Right lobe of liver (tissue), 4 donors: ENCODE measurements at regions not wholly inside any gene's neighbourhood (a gene's known extent, or its start where the extent isn't known, plus 50 kb on each side); places are given as distances from the start of the nearest gene placed in this dataset.

ENCODE experiments used
- POLR2A ChIP-seq: fragments of 450-650 bp; IDR thresholded peaks from one replicate; pipeline ENCODE4 v1.6.1; 2017; ENCODE audit warnings: antibody characterized with exemption, mild to moderate bottlenecking
- TF ChIP-seq, protein P1 (sequence below), 4 donors: fragments of 200-600 bp in 3 of 4; fragments of 450-650 bp in 1 of 4; IDR thresholded peaks; one replicate each; pipeline versions ENCODE4 v1.5.1 to v1.8.0; 2016 to 2022; ENCODE audit warnings: antibody characterized with exemption in 4 of 4, mild to moderate bottlenecking in 2 of 4
- donor health status: DM: no; HTN: no; CAD: no.
- donor health status: DM: no; HTN: no; CAD: no.
- donor health status: DM: no; HTN: yes; CAD: no.

DNA sequence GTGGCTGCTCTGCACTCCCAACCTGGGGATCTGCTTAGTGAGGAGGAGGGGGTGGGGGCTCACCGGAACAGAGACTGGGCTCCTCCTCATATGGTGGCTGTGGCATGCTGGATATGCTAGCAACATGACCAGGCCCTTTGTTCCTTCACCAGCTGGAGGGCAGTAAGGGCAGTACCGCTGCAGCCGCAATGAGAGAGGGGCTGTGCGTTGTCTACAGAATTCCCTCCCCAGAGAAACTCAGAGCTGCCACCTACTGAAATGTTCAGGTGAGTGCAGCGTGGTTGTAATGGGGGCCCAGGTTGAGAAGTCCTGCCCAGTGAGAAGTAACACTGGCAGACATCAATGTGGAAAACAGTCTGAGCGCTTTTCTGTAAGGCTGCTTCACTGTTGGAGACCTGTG, 1211.9 kb upstream of the NXPH2 start:
- no peak for TF ChIP-seq POLR2A
- TF ChIP-seq, protein P1, sequence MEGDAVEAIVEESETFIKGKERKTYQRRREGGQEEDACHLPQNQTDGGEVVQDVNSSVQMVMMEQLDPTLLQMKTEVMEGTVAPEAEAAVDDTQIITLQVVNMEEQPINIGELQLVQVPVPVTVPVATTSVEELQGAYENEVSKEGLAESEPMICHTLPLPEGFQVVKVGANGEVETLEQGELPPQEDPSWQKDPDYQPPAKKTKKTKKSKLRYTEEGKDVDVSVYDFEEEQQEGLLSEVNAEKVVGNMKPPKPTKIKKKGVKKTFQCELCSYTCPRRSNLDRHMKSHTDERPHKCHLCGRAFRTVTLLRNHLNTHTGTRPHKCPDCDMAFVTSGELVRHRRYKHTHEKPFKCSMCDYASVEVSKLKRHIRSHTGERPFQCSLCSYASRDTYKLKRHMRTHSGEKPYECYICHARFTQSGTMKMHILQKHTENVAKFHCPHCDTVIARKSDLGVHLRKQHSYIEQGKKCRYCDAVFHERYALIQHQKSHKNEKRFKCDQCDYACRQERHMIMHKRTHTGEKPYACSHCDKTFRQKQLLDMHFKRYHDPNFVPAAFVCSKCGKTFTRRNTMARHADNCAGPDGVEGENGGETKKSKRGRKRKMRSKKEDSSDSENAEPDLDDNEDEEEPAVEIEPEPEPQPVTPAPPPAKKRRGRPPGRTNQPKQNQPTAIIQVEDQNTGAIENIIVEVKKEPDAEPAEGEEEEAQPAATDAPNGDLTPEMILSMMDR (IDR thresholded peaks at IDR 0.05): no peak
